ENCODE measurements at regions not wholly inside any gene's neighbourhood (a gene's known extent, or its start where the extent isn't known, plus 50 kb on each side); places are given as distances from the start of the nearest gene placed in this dataset.
"Not testable (repeated sequence)": the region's sequence is repeated elsewhere in the genome, so short reads cannot be mapped to it uniquely, and the experiment has no call there.

- not testable (repeated sequence) for TF ChIP-seq CTCF (IDR thresholded peaks at IDR 0.05; ENCODE audit: low read depth, low read length); EZH2phosphoT487 (IDR thresholded peaks at IDR 0.05; ENCODE audit: low read depth)
Observed at GRCh38 chr4:9715271-9715670, 66.2 kb upstream of the DRD5 start.
